Peyer's patch (tissue), 4 donors: ENCODE measurements at regions not wholly inside any gene's neighbourhood (a gene's known extent, or its start where the extent isn't known, plus 50 kb on each side); places are given as distances from the start of the nearest gene placed in this dataset.

Experiments
- DNase-seq, 3 donors: peaks; one replicate each; pipeline ENCODE4 v3.0.0-alpha.2; 2017 to 2019
- H3K27ac ChIP-seq, 4 donors: fragments of 200-600 bp; sonication (generic); one replicate each; pipeline ENCODE4 v1.5.1; 2016 to 2019
- H3K27me3 ChIP-seq, 2 donors: fragments of 200-600 bp; sonication (generic); one replicate each; pipeline ENCODE4 v1.5.1; 2019
- H3K36me3 ChIP-seq, 3 donors: fragments of 200-600 bp; sonication (generic); one replicate each; pipeline ENCODE4 v1.5.1; 2016 to 2019
- H3K4me1 ChIP-seq, 4 donors: fragments of 200-600 bp; sonication (generic); one replicate each; pipeline ENCODE4 v1.5.1; 2016 to 2019
- H3K4me3 ChIP-seq, 4 donors: fragments of 200-600 bp; sonication (generic); 1 replicate in 3 of 4; 2 replicates in 1 of 4; pipeline ENCODE4 v1.5.1; 2016 to 2019; ENCODE audit warnings: mild to moderate bottlenecking in 1 of 4
- H3K9me3 ChIP-seq, 4 donors: fragments of 200-600 bp; sonication (generic); one replicate each; pipeline ENCODE4 v1.5.1; 2016 to 2019; ENCODE audit warnings: mild to moderate bottlenecking in 1 of 4
- CTCF ChIP-seq, 6 experiments: fragments of 450-650 bp in 4 of 6; fragments of 200-600 bp in 2 of 6; sonication (generic) in 1 of 6; IDR thresholded peaks; one replicate each; pipeline ENCODE4 v1.5.1; 2017 to 2019; ENCODE audit warnings: antibody characterized with exemption in 6 of 6, mild to moderate bottlenecking in 3 of 6, moderate library complexity in 1 of 6
- POLR2A ChIP-seq, 2 donors: fragments of 450-650 bp; IDR thresholded peaks; one replicate each; pipeline ENCODE4 v1.5.1; 2017; ENCODE audit warnings: antibody characterized with exemption in 2 of 2, mild to moderate bottlenecking in 2 of 2, moderate library complexity in 2 of 2

DNA sequence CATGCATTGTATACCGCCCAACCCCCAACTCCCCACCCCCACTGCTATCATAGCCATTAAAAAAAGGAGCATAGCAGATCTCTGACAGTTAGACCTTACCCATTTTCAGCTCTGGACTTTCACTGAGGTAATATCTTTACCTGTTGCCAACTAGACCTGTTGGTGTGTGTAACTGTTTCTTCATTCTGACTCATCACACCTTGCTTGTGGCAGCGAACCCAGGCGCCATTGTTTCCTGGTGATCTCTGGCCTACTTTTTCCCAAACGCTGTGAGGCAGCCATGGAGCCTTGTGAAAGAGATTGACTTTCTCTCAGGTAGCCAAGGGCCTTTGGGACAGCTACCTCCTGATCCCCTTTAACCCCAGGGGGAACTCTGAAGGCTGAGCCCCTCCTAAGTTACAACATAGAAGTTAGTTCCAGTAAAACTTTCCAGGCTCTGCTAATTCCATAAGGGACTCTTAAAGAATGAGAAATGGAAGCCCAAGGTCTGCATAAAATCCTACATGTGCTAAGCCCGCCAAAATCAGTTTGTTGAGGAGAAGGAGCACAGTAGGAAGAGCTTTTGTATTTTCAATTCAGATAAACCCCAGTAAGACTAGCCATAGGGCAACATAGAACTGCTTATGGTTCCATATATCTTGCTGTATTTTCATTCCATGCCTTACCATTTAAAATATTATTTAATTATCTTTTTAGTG lies 196.1 kb upstream of the CAMK1G start:
- no peak for DNase-seq
- no peaks in the 10 kb centered on the region for H3K4me1 ChIP-seq
- no peaks in the 10 kb centered on the region for H3K27me3 ChIP-seq
- H3K4me3 ChIP-seq: no peak overlapping the region
- H3K27ac ChIP-seq: no peak overlapping the region
- no peak for TF ChIP-seq POLR2A (IDR thresholded peaks at IDR 0.05)
- TF ChIP-seq CTCF (IDR thresholded peaks at IDR 0.05): no peak
- H3K9me3 ChIP-seq: no peaks in the 10 kb centered on the region
- no peaks in the 10 kb centered on the region for H3K36me3 ChIP-seq

- DNase-seq: no peak
- no peaks in the 10 kb centered on the region for H3K9me3 ChIP-seq
- TF ChIP-seq CTCF (IDR thresholded peaks at IDR 0.05) (no peak), POLR2A (IDR thresholded peaks at IDR 0.05) (no peak)
- H3K4me3 ChIP-seq: no peak overlapping the region
- H3K36me3 ChIP-seq: no peaks in the 10 kb centered on the region
- H3K27me3 ChIP-seq: no peaks in the 10 kb centered on the region
- H3K27ac ChIP-seq: no peak overlapping the region
- H3K4me1 ChIP-seq: no peaks in the 10 kb centered on the region
Observed at GRCh38 chr1:209387969-209388329, 195.6 kb upstream of the CAMK1G start.

DNA sequence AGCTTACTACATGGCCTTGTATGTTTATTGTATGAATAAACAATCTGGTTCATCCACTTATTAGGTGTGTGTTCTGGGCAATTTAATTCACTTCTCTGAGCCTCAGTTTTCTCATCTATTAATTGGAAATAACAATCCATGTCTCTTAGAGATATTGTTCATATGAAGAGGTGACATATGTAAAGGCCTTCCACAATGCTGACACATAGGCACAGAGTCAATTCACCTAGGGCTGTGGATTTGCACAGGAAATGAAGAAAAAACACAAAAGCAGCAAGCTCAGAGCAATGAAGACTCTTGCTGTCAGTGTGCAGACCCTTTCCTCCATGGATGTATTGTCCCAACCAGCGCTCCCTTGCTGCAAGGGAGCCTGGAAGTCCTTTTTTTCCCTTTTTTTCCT lies 195.2 kb upstream of the CAMK1G start:
- Histone ChIP-seq H3K9me3 (no peaks in the 10 kb centered on the region), H3K4me1 (no peaks in the 10 kb centered on the region), H3K36me3 (no peaks in the 10 kb centered on the region), H3K27ac (no peak overlapping the region), H3K4me3 (no peak overlapping the region), H3K27me3 (no peaks in the 10 kb centered on the region)
- TF ChIP-seq CTCF (IDR thresholded peaks at IDR 0.05) (no peak), POLR2A (IDR thresholded peaks at IDR 0.05) (no peak)
- no peak for DNase-seq

DNA sequence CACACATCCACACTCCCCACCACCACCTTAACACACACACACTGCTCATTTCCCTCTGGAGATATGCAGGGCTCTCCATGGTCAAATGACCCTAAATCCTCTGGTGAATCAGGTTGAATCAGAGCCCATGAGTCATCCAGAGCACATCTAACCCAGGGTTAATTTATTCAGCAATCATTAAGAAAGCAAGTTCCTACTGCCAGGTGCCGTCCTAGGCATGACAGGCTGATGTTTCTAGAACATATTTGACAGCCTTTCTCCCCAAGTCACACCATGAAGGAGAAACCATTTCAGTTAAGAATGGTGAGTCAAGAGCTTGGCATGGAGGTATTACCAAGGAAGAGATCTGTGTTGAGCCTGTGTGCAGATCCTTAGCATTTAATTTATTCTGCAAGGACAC lies 194.3 kb upstream of the CAMK1G start:
- no peak overlapping the region for H3K4me3 ChIP-seq
- no peak for TF ChIP-seq CTCF (IDR thresholded peaks at IDR 0.05)
- no peak for TF ChIP-seq POLR2A (IDR thresholded peaks at IDR 0.05)
- DNase-seq: no peak
- no peaks in the 10 kb centered on the region for H3K36me3 ChIP-seq
- no peak overlapping the region for H3K27ac ChIP-seq
- H3K9me3 ChIP-seq: no peaks in the 10 kb centered on the region
- H3K27me3 ChIP-seq: no peaks in the 10 kb centered on the region
- no peaks in the 10 kb centered on the region for H3K4me1 ChIP-seq

- Histone ChIP-seq H3K27ac (no peak overlapping the region), H3K9me3 (no peaks in the 10 kb centered on the region), H3K4me3 (no peak overlapping the region), H3K27me3 (no peaks in the 10 kb centered on the region), H3K36me3 (no peaks in the 10 kb centered on the region), H3K4me1 (no peaks in the 10 kb centered on the region)
- DNase-seq: no peak
- no peak for TF ChIP-seq CTCF (IDR thresholded peaks at IDR 0.05)
- TF ChIP-seq POLR2A (IDR thresholded peaks at IDR 0.05): no peak
Observed at GRCh38 chr1:209389975-209390374, 193.5 kb upstream of the CAMK1G start.

- H3K27ac ChIP-seq: no peak overlapping the region
- no peak for DNase-seq
Observed at GRCh38 chr1:209390764-209391163, 192.8 kb upstream of the CAMK1G start.

More at GRCh38 chr1:209390764-209391163, 192.8 kb upstream of the CAMK1G start:
- TF ChIP-seq CTCF (IDR thresholded peaks at IDR 0.05): no peak
- no peaks in the 10 kb centered on the region for H3K36me3 ChIP-seq
- H3K9me3 ChIP-seq: no peaks in the 10 kb centered on the region
- H3K4me3 ChIP-seq: no peak overlapping the region
- no peaks in the 10 kb centered on the region for H3K27me3 ChIP-seq
- H3K4me1 ChIP-seq: no peaks in the 10 kb centered on the region
